GM18867 (cell line): ENCODE measurements at regions not wholly inside any gene's neighbourhood (a gene's known extent, or its start where the extent isn't known, plus 50 kb on each side); places are given as distances from the start of the nearest gene placed in this dataset.

Experiments
- ATAC-seq: cut with Tn5 transposase; IDR thresholded peaks from one replicate; pipeline ENCODE4 v1.9.1; 2021; ENCODE audit warnings: mild to moderate bottlenecking, moderate library complexity; ENCODE audit not compliant: unreplicated experiment

DNA sequence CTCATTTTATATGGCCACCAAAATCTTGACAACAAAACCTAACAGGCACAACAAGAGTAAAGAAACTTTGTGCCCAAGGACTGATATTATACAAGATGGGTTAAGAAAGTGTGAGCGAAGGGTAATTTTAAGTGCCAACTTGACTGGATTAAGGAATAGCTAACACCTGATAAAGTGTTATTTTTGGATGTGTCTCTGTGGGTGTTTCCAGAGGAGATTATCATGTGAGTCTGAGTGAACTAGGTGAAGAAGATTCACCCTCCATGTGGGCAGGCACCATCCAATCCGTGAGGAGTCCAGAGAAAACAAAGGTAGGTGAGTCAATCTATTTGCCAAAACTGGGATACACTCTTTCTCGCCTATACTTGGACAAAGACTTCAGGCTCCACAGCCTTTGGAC lies 461.6 kb downstream of the ETS1 start:
- no peak for ATAC-seq

DNA sequence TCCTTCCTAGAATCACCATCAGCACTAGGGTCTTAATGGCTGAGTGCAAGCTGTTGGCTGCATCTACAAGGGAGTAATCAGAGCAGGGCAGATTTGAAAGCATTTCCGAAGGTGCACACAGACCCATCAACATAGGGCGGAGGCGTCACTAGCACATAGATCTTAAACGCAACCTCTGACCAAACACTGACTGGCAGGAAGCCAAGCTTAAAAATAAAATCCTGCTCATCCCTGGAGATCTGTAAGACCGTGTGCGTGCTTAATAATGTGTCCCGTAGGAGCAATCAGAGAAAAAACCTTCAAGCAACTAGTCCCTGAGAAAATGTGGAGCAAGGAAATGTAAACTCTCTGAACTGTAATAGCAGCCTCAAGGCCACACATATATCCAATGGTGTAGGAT lies 470.5 kb downstream of the ETS1 start:
- ATAC-seq, result no peak

DNA sequence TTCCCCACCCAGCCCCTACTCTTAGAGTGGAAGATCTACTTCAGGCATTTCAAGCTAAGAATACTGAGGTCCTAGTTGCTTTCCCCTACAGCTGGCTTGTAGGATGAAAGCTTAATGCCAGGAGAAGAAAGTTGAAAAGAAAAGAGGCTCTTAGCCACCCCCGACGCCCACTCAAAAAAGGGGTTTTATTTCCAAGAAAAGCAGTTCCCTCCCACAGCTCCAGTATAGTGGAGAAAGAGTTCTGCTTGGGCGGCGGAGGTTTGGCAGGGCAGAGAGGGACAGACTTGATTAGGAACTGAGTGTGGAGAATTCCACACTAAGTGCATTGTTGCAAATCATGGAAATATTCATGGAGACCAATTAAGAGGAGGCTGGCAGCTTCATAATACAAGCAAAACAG lies 470.9 kb downstream of the ETS1 start:
- ATAC-seq, result no peak

- no peak for ATAC-seq
Measured at GRCh38 chr11:128105950-128106349, 481.4 kb downstream of the ETS1 start.

DNA sequence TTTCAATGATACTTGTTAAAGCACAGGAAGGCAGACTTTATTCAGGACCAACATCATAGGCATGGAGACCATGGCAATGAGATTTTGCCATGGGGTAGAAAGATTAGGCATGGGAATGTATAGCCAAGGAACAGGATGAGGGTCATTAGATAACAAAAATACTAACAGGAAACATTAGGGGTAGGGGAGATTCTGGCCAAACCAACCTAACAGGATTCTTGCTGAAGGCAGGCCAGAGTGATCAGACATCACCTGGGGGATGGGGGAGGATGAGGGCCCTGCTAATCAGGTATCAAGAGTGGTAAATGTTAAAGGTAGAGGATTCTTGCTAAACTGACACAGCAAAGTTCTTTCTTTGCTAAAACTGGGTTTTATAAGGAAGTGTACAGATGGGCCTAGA lies 481.8 kb downstream of the ETS1 start:
- no peak for ATAC-seq

DNA sequence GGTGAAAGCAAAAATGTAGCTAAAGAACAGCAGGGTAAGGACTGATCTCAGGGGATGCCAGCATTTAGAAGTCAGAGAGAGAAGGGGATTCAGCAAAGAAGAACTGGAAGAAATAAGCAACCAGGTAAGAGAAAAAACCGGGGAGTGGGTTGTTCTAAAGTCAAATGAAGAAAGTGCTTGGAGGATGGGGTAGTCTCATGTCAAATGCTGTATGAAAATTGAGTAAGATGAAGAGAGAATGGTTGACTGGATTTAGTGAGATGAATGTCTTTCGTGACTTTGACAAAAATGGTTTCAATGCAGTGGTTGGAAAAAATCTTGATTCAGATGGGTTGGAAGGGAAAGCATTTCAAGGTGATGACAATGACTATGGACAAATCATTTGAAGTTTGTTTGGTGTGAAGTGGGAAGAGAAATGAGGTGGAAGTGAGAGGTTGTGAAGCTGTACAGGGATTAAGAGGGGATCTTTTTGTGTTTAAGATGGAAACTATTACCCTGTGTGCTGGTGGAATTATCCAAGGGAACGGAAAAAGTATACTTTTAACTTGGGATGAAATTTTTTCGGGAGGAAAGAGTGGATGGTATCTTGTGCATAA lies 484.0 kb downstream of the ETS1 start:
- ATAC-seq, result no peak

DNA sequence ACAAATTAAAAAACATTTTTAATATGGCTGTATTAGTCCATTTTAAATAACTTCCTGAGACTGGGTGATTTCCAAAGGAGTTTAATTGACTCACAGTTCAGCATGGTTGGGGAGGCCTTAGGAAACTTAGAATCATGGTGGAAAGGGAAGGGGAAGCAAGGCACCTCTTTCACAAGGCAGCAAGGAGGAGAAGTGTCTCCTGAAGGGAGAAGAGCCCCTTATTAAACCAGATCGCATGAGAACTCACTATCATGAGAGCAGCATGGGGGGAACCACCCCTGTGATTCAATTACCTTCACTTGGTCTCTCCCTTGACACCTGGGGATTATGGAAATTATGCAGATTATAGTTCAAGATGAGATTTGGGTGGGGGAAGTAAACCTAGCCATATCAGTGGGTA lies 488.6 kb downstream of the ETS1 start:
- ATAC-seq, result no peak

DNA sequence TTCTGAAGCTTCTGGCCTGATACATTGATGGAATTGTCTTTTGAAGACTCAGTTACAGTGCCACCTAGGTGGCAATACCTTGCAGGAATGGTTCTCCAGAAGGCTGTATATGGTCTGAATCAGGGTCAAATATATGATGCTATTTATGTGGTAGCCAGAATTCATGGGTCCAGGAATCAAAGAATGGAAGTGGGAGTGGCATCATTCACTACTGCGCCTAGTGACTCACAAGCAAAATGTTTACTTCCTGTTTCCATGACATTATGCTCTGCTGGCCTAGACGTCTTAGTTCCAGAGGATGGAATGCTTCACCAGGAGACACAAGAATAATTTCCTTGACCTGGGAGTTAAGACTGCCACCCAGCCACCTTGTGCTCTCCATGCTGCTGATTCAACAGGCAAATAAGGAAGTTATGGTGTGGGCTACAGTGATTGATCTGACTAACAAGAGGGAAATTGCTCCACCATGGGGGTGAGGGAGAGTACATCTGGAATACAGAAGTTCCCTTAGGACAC lies 491.8 kb downstream of the ETS1 start:
- ATAC-seq, result no peak

GRCh38 chr11:128093689-128094088 lies 493.7 kb downstream of the ETS1 start:
- no peak for ATAC-seq

- no peak for ATAC-seq
Measured at GRCh38 chr11:128089962-128090361, 497.4 kb downstream of the ETS1 start.

DNA sequence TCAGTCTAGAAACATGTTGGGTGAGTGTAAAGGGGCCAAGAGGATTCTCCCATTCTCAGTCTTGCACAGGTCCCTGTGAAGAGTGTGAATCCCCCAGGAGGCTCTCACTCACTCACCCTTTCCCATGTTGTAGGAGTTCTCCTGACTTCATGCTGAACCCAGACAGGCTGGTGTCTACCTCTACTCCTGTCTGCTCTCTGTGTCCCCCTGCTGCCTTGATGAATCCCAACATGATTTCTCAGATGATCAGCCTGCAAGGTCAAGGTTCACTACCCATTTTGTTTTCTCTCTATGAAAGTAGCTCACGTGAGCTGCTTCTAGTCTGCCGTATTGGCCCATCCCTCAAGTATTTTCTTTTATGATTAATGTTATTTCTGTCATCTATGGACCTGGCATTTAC lies 500.6 kb downstream of the ETS1 start:
- no peak for ATAC-seq

- ATAC-seq, result no peak
Measured at GRCh38 chr11:128085276-128085675, 502.1 kb downstream of the ETS1 start.

GRCh38 chr11:128082574-128082973 lies 504.8 kb downstream of the ETS1 start:
- ATAC-seq, result no peak

- no peak for ATAC-seq
Measured at GRCh38 chr11:128069665-128070064, 517.7 kb downstream of the ETS1 start.

GRCh38 chr11:128067780-128068179 lies 519.6 kb downstream of the ETS1 start:
- ATAC-seq, result no peak

- ATAC-seq, result no peak
Measured at GRCh38 chr11:128066399-128066798, 521.0 kb downstream of the ETS1 start.

- ATAC-seq, result no peak
Measured at GRCh38 chr11:128061281-128061871, 526.0 kb downstream of the ETS1 start.

DNA sequence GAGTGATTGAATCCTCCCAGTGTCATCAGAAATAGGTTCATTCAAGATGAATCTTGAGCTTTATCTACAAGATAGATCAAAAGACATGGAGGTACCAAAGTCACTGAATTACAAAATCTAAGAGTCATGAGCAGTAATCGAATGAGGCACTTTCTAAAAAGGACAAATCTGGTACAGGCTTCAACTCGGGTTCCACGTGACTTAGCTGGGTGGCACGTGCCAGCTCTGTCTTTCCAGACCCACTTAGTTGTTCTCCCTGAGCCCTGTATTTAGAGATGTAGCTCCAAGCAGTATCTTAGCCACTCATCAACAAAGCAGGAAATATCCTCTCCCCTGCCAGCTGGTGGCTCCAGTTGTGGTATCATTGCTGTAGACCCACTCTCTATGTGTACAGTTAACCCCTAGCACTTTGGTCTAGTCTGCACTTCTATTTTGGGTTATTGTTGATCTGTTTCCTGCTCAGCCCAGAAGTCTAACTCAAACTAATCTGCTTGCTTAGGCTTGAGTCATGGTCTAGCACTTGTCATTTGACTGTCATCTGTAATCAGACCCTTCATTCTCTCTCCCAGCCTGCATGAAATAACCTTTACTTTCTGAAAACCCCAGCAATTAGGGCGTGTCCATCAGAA lies 528.7 kb downstream of the ETS1 start:
- no peak for ATAC-seq

GRCh38 chr11:128057786-128058395 lies 529.5 kb downstream of the ETS1 start:
- no peak for ATAC-seq

DNA sequence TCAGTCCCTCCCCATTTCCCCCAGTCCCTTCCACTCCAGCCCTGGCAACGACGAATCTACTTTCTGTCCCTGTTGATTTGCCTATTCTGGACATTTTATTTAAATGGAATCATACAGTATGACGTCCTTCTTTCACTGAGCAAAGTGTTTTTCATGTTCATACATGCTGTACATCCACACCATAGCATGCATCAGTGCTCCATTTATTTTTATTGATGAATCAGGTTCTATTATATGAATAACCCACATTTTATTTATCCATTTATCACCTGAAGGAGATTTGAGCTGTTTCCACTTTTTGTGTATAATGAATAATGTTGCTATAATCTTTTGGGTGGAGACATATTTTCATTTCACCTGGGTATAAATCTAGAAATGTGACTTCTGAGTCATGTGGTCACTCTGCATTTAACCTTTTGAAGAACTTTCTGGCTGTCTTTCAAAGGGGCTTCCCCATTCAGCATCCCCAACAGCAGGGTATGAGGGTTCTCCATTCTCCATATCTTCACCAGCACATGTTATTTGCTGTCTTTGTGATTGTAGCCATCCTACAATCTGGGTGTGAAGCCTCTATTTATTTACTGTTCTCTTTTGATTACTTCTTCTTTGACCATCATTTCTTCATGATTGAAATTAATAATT lies 531.7 kb downstream of the ETS1 start:
- no peak for ATAC-seq
